Activated CD4-positive, alpha-beta T cell treated with anti-CD3 and anti-CD28 coated beads for 36 hours (primary cell): ENCODE measurements at regions not wholly inside any gene's neighbourhood (a gene's known extent, or its start where the extent isn't known, plus 50 kb on each side); places are given as distances from the start of the nearest gene placed in this dataset.

Experiments used
- ATAC-seq: fragments of 200-7000 bp; cut with Tn5 transposase; one replicate; pipeline ENCODE4 v1.10.0; 2021; ENCODE audit warnings: mild to moderate bottlenecking, moderate library complexity
- CTCF ChIA-PET: fragments of 350-600 bp; sonication (Branson Sonifier 250); formaldehyde crosslinking; loops from one replicate; lab custom pipeline; 2021; ENCODE audit warnings: antibody characterized with exemption; lab: Charles Lee
- POLR2A ChIA-PET: fragments of 350-600 bp; sonication (Branson Sonifier 250); formaldehyde crosslinking; loops from one replicate; lab custom pipeline; 2021; ENCODE audit warnings: antibody characterized with exemption, inconsistent platforms; lab: Charles Lee
- DNase-seq: peaks from one replicate; pipeline ENCODE4 v3.0.0-alpha.2; 2020
- H3K27ac Mint-ChIP-seq: one replicate; pipeline ENCODE4 v1.8.0; 2021; ENCODE audit warnings: mixed read lengths
- H3K27me3 Mint-ChIP-seq: one replicate; pipeline ENCODE4 v1.8.0; 2021; ENCODE audit warnings: mixed read lengths
- H3K36me3 Mint-ChIP-seq: one replicate; pipeline ENCODE4 v1.8.0; 2021; ENCODE audit warnings: low read depth, mixed read lengths
- H3K4me1 Mint-ChIP-seq: one replicate; pipeline ENCODE4 v1.8.0; 2021; ENCODE audit warnings: mixed read lengths
- H3K4me3 Mint-ChIP-seq: one replicate; pipeline ENCODE4 v1.8.0; 2021; ENCODE audit warnings: mild to moderate bottlenecking, moderate library complexity, mixed read lengths
- H3K9me3 Mint-ChIP-seq: one replicate; pipeline ENCODE4 v1.8.0; 2021; ENCODE audit warnings: low read depth, mixed read lengths
- intact Hi-C, 2 experiments: fragments of 100-400 bp; cut with DNase I in 1 of 2; cut with micrococcal nuclease in 1 of 2; formaldehyde crosslinking; loops; one replicate each; pipeline versions ENCODE4 v1.14.2 to v1.15.1; 2022 to 2024; cut with DNase I, micrococcal nuclease

GRCh38 chr5:143624465-143624864 is 187.5 kb upstream of the HMHB1 start:
- Mint-ChIP-seq H3K4me3 (no peak overlapping the region), H3K27ac (no peak overlapping the region), H3K36me3 (no peaks in the 10 kb centered on the region), H3K27me3 (peaks cover 3% of the 10 kb centered on the region), H3K9me3 (no peaks in the 10 kb centered on the region), H3K4me1 (no peaks in the 10 kb centered on the region)
- no peak for ATAC-seq
- ChIA-PET CTCF (interaction anchor here (1.1 to 1.4 kb wide), 2 partner anchors 9 to 607 kb away, joined by 4 to 5 read pairs; no protein-coding TSS in a partner anchor), POLR2A (no interaction called here)
- DNase-seq = no peak
- intact Hi-C loops = no loop called here

DNA sequence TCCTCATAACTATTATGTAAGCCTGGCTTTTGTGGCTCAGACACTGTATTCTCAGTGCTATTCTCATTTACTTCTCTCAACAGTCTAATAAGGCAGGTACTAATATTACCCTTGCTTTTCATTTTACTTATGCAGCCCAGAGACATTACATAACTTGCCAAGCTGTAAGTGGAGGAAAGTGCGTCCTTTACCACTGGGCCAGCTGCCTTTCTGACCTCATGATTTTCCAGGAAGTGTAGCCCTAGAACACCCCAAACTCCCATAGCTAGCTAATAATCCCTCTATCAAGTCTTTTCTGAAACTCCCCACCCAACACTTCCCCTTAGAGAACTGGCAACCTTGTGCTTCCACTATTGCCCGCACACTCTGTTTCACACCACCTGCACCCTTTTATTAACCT is 192.9 kb upstream of the HMHB1 start:
- Mint-ChIP-seq H3K36me3 (no peaks in the 10 kb centered on the region), H3K9me3 (no peaks in the 10 kb centered on the region), H3K27me3 (peaks cover 5% of the 10 kb centered on the region), H3K4me3 (no peak overlapping the region), H3K27ac (no peak overlapping the region), H3K4me1 (no peaks in the 10 kb centered on the region)
- CTCF ChIA-PET = no interaction called here
- no peak for ATAC-seq
- DNase-seq = no peak
- POLR2A ChIA-PET = no interaction called here
- intact Hi-C loops = no loop called here

GRCh38 chr5:143618141-143618540 is 193.8 kb upstream of the HMHB1 start:
- DNase-seq (no peak), ATAC-seq (no peak)
- Mint-ChIP-seq H3K9me3 (no peaks in the 10 kb centered on the region), H3K36me3 (no peaks in the 10 kb centered on the region), H3K4me3 (no peak overlapping the region), H3K4me1 (no peaks in the 10 kb centered on the region), H3K27ac (no peak overlapping the region), H3K27me3 (peaks cover 5% of the 10 kb centered on the region)
- ChIA-PET CTCF (interaction anchor here (0.7 kb wide), 1 partner anchor 124 kb away, joined by 3 read pairs; no protein-coding TSS in a partner anchor), POLR2A (no interaction called here)
- intact Hi-C loops = no loop called here

DNA sequence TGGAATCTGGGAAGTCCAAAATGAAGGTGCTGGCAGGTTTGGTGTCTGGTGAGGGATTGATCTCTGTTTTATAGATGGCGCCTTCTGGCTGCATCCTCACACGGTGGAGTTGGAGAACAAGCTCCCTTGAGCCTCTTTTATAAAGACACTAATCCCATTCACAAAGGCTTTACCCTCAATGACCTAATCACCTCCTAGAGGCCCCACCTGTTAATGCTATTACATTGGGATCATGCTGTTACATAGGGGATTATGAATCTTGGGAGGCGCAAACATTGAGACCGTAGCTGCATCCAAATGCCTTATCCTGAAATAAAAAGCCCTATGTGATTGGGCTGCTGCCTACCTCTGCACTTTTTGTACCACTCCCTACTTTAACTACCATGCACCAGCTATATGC is 197.1 kb upstream of the HMHB1 start:
- ChIA-PET CTCF (interaction anchor here (1.4 kb wide), 1 partner anchor 10 kb away, joined by 4 read pairs; no protein-coding TSS in a partner anchor), POLR2A (interaction anchor here (0.6 kb wide), 1 partner anchor 83 kb away, joined by 3 read pairs; no protein-coding TSS in a partner anchor)
- Mint-ChIP-seq H3K27me3 (peaks cover 3% of the 10 kb centered on the region), H3K9me3 (no peaks in the 10 kb centered on the region), H3K36me3 (no peaks in the 10 kb centered on the region), H3K27ac (no peak overlapping the region), H3K4me1 (no peaks in the 10 kb centered on the region), H3K4me3 (no peak overlapping the region)
- intact Hi-C loops = no loop called here
- no peak for ATAC-seq
- no peak for DNase-seq

GRCh38 chr5:143613329-143613728 is 198.6 kb upstream of the HMHB1 start:
- Mint-ChIP-seq H3K36me3 (no peaks in the 10 kb centered on the region), H3K27ac (no peak overlapping the region), H3K4me1 (no peaks in the 10 kb centered on the region), H3K4me3 (no peak overlapping the region), H3K9me3 (peaks cover under 1% of the 10 kb centered on the region), H3K27me3 (no peaks in the 10 kb centered on the region)
- DNase-seq (no peak), ATAC-seq (no peak)
- ChIA-PET POLR2A (no interaction called here), CTCF (interaction anchor here (0.6 kb wide), 2 partner anchors 10 to 1026 kb away, joined by 3 read pairs; no protein-coding TSS in a partner anchor)
- intact Hi-C loops = no loop called here

DNA sequence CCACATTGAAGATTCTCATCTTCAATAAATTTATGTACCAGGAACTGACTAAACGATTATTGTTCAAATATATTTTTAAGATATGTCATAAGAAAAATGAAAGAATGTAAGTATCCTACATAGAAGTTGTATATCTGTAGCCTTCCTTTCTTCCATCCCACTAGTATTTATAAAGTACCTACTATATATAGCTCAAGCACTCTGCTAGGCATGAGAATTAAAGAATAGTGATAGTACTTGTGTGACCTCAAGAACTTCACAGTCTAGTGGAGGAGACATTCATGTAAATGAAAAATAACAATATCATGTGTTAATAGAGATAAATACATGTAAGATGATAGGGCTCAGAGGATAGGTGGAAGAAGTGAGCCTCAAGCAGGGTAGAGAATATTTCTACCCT is 201.0 kb upstream of the HMHB1 start:
- ATAC-seq = no peak
- CTCF ChIA-PET = no interaction called here
- Mint-ChIP-seq H3K27me3 (peaks cover 2% of the 10 kb centered on the region), H3K4me1 (peaks cover 10% of the 10 kb centered on the region), H3K9me3 (peaks cover 4% of the 10 kb centered on the region), H3K27ac (no peak overlapping the region), H3K4me3 (no peak overlapping the region), H3K36me3 (peaks cover 2% of the 10 kb centered on the region)
- no peak for DNase-seq
- intact Hi-C loops = no loop called here
- POLR2A ChIA-PET = no interaction called here

DNA sequence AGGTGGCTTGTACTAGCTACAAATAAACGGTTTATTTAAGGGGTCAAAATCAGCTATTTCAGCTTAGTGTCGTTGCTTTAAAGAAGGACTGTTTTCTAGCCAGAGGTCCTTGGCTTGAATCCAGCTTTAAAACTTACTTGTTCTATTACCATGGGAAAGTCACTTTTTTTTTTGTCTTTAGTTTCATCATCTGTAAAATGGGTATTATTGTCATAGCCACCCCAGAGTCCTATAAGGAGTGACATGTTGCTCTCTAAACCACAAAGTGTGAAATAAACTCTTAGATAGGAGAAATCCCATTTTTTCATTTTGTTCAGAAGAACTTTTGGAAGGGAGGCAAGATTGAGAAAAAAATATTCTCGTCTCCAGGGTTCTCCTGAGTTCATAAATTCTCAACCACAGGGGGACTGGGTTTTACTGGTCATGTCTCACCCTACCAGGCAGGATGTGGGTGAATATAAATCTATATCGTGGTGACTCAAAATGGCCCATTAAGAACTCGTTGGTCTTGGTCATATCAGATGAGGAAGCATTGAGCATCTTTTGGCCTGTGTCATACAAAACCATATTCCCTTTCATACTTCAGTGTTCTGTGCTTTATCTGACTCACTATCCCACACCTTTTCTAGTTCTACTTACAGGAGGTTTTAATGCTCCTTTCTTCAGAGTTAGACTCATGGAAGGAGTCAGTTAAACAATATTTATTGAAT is 202.7 kb upstream of the NR3C1 start:
- peak; percentile 54 for DNase-seq

GRCh38 chr5:143605403-143606005 is 202.0 kb upstream of the NR3C1 start:
- CTCF ChIA-PET = interaction anchor here (0.5 to 1.4 kb wide), 7 partner anchors 11 to 606 kb away, joined by 3 to 7 read pairs (median 4); no protein-coding TSS in a partner anchor
- peak; percentile 58 for ATAC-seq

More for the DNA sequence above, 202.7 kb upstream of the NR3C1 start:
- ATAC-seq = peak; percentile 89
- peaks cover 4% of the 10 kb centered on the region for H3K27me3 Mint-ChIP-seq
- H3K27ac Mint-ChIP-seq = peak overlapping the region; percentile 91
- H3K4me3 Mint-ChIP-seq = no peak overlapping the region
- peaks cover 35% of the 10 kb centered on the region for H3K4me1 Mint-ChIP-seq
- peaks cover 8% of the 10 kb centered on the region for H3K9me3 Mint-ChIP-seq
- peaks cover 2% of the 10 kb centered on the region for H3K36me3 Mint-ChIP-seq
- CTCF ChIA-PET = interaction anchor here (0.5 to 1.4 kb wide), 6 partner anchors 12 to 606 kb away, joined by 3 to 5 read pairs (median 4); no protein-coding TSS in a partner anchor
- intact Hi-C loops = loop anchor here (1.0 to 10.0 kb wide), 13 partner anchors 17 to 781 kb away; partner anchors contain the start of gene NR3C1 (in 1 of the 2)
- POLR2A ChIA-PET = interaction anchor here (0.9 to 1.3 kb wide), 2 partner anchors 31 to 172 kb away, joined by 5 to 7 read pairs; no protein-coding TSS in a partner anchor

GRCh38 chr5:143601917-143602333 is 198.4 kb upstream of the NR3C1 start:
- Mint-ChIP-seq H3K9me3 (peaks cover 9% of the 10 kb centered on the region), H3K36me3 (no peaks in the 10 kb centered on the region), H3K27ac (no peak overlapping the region), H3K27me3 (peaks cover 2% of the 10 kb centered on the region), H3K4me1 (peaks cover 33% of the 10 kb centered on the region), H3K4me3 (no peak overlapping the region)
- intact Hi-C loops = loop anchor here (10.0 kb wide), 2 partner anchors 597 to 777 kb away; no protein-coding TSS in a partner anchor
- DNase-seq = no peak
- ChIA-PET CTCF (no interaction called here), POLR2A (no interaction called here)
- no peak for ATAC-seq

More at GRCh38 chr5:143605403-143606005, 202.0 kb upstream of the NR3C1 start:
- H3K27ac Mint-ChIP-seq = peak overlapping the region; percentile 91
- intact Hi-C loops = loop anchor here (1.0 to 10.0 kb wide), 16 partner anchors 17 to 781 kb away; partner anchors contain the start of gene NR3C1 (in 1 of the 2)
- H3K27me3 Mint-ChIP-seq = peaks cover 4% of the 10 kb centered on the region
- H3K36me3 Mint-ChIP-seq = peaks cover 2% of the 10 kb centered on the region
- DNase-seq = peak; percentile 55
- POLR2A ChIA-PET = interaction anchor here (0.9 to 1.3 kb wide), 3 partner anchors 17 to 171 kb away, joined by 3 to 7 read pairs (median 5); no protein-coding TSS in a partner anchor
- peaks cover 8% of the 10 kb centered on the region for H3K9me3 Mint-ChIP-seq
- peak overlapping the region; percentile 34 for H3K4me3 Mint-ChIP-seq
- H3K4me1 Mint-ChIP-seq = peaks cover 35% of the 10 kb centered on the region

DNA sequence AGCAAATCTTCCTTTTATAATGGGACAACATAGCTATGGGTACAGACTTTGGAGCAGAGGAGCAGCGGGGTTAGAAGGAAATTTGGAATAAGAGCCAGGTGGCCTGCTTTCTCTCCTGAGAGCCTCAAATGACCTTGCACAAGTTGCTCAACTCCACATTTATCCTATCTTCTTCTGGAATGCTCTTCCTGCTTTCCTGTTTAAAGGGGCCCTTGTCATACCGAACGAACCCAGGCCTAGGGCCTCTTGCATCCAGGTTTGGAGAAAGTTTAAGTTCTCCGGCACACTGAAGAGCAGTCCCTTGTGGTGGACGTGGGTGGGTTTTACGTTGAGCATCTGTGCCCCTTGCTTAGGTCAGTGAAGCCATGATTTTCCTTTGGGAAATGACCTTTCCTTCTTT is 197.9 kb upstream of the NR3C1 start:
- H3K4me3 Mint-ChIP-seq = no peak overlapping the region
- no peak overlapping the region for H3K27ac Mint-ChIP-seq
- DNase-seq (no peak), ATAC-seq (no peak)
- H3K36me3 Mint-ChIP-seq = no peaks in the 10 kb centered on the region
- peaks cover 9% of the 10 kb centered on the region for H3K9me3 Mint-ChIP-seq
- H3K4me1 Mint-ChIP-seq = peaks cover 31% of the 10 kb centered on the region
- ChIA-PET CTCF (no interaction called here), POLR2A (no interaction called here)
- H3K27me3 Mint-ChIP-seq = peaks cover 2% of the 10 kb centered on the region
- intact Hi-C loops = loop anchor here (10.0 kb wide), 2 partner anchors 597 to 777 kb away; no protein-coding TSS in a partner anchor

- Mint-ChIP-seq H3K36me3 (no peaks in the 10 kb centered on the region), H3K4me1 (peaks cover 30% of the 10 kb centered on the region), H3K9me3 (peaks cover 9% of the 10 kb centered on the region), H3K4me3 (no peak overlapping the region), H3K27ac (no peak overlapping the region), H3K27me3 (peaks cover 2% of the 10 kb centered on the region)
- intact Hi-C loops = loop anchor here (10.0 kb wide), 2 partner anchors 596 to 776 kb away; no protein-coding TSS in a partner anchor
- DNase-seq = no peak
- ATAC-seq = no peak
- CTCF ChIA-PET = no interaction called here
- POLR2A ChIA-PET = no interaction called here
These were observed 197.1 kb upstream of the NR3C1 start for GRCh38 chr5:143600396-143601075.
